Endodermal cell (in vitro differentiated cells): ENCODE measurements at regions not wholly inside any gene's neighbourhood (a gene's known extent, or its start where the extent isn't known, plus 50 kb on each side); places are given as distances from the start of the nearest gene placed in this dataset.

Source experiments
- DNase-seq: peaks from one replicate; pipeline ENCODE4 v3.0.0-alpha.2; 2017
- H3K27ac ChIP-seq: 2 replicates; pipeline ENCODE4 v1.5.1; 2013; ENCODE audit warnings: mild to moderate bottlenecking, low read depth, low read length, moderate library complexity
- H3K27me3 ChIP-seq: 2 replicates; pipeline ENCODE4 v1.6.1; 2013; ENCODE audit warnings: mild to moderate bottlenecking, low read length, moderate library complexity; ENCODE audit not compliant: insufficient read depth, control insufficient read depth, poor library complexity, severe bottlenecking
- H3K36me3 ChIP-seq: 2 replicates; pipeline ENCODE4 v1.7.0; 2013; ENCODE audit warnings: mild to moderate bottlenecking, low read length, moderate library complexity; ENCODE audit not compliant: control insufficient read depth, insufficient read depth
- H3K4me1 ChIP-seq: one replicate; pipeline ENCODE4 v1.7.0; 2013; ENCODE audit warnings: low read length; ENCODE audit not compliant: control insufficient read depth, insufficient read depth
- H3K4me3 ChIP-seq: 2 replicates; pipeline ENCODE4 v1.5.1; 2013; ENCODE audit warnings: mild to moderate bottlenecking, low read length, moderate library complexity
- H3K9ac ChIP-seq: 2 replicates; pipeline ENCODE4 v1.6.1; 2013; ENCODE audit warnings: mild to moderate bottlenecking, low read length, moderate library complexity; ENCODE audit not compliant: poor library complexity, severe bottlenecking; ENCODE audit errors: extremely low read depth
- H3K9me3 ChIP-seq: 2 replicates; pipeline ENCODE4 v1.6.1; 2013; ENCODE audit warnings: mild to moderate bottlenecking, low read length, moderate library complexity; ENCODE audit not compliant: control insufficient read depth
- H3K27ac Mint-ChIP-seq: 2 replicates; pipeline ENCODE4 v1.8.0; 2020; ENCODE audit warnings: mixed read lengths
- H3K27me3 Mint-ChIP-seq: 2 replicates; pipeline ENCODE4 v1.8.0; 2021; ENCODE audit warnings: mild to moderate bottlenecking, mixed read lengths; ENCODE audit not compliant: insufficient read depth
- H3K36me3 Mint-ChIP-seq: 2 replicates; pipeline ENCODE4 v1.8.0; 2020; ENCODE audit warnings: low read depth, mixed read lengths
- H3K4me1 Mint-ChIP-seq: 2 replicates; pipeline ENCODE4 v1.8.0; 2020; ENCODE audit warnings: mixed read lengths
- H3K4me3 Mint-ChIP-seq: 2 replicates; pipeline ENCODE4 v1.8.0; 2020; ENCODE audit warnings: mild to moderate bottlenecking, moderate library complexity, mixed read lengths
- H3K9me3 Mint-ChIP-seq: 2 replicates; pipeline ENCODE4 v1.8.0; 2020; ENCODE audit warnings: mild to moderate bottlenecking, mixed read lengths
- CTCF ChIP-seq: fragments of 200-600 bp; sonication (generic); conservative IDR thresholded peaks from 2 replicates; pipeline ENCODE4 v1.5.0; 2021; ENCODE audit warnings: antibody characterized with exemption, mild to moderate bottlenecking
- WGBS, 2 experiments: methylation state at CpG; one replicate each; pipeline versions ENCODE4 v1.1.5 to v1.1.7; 2013; ENCODE audit warnings: missing lambda C conversion rate in 2 of 2, mixed read lengths in 1 of 2; ENCODE audit not compliant: insufficient coverage in 1 of 2, insufficient read length in 1 of 2; 5-methylcytosine and 5-hydroxymethylcytosine counted together

GRCh38 chr10:88083597-88083989, 220.2 kb downstream of the PTEN start:
- Histone ChIP-seq H3K9me3 (no peaks in the 10 kb centered on the region), H3K36me3 (no peaks in the 10 kb centered on the region), H3K4me1 (no peaks in the 10 kb centered on the region), H3K9ac (no peak overlapping the region), H3K4me3 (no peak overlapping the region), H3K27ac (no peak overlapping the region), H3K27me3 (no peaks in the 10 kb centered on the region)
- Mint-ChIP-seq H3K27ac (no peak overlapping the region), H3K27me3 (no peaks in the 10 kb centered on the region), H3K36me3 (no peaks in the 10 kb centered on the region), H3K9me3 (no peaks in the 10 kb centered on the region), H3K4me3 (no peak overlapping the region), H3K4me1 (peaks cover 10% of the 10 kb centered on the region)
- DNase-seq, result no peak
- 83 to 93% methylated on average over 7 of the region's 7 CpGs for WGBS, 2 experiments
- no peak for TF ChIP-seq CTCF

GRCh38 chr10:88086187-88086960, 222.9 kb downstream of the PTEN start:
- no peak overlapping the region for H3K4me3 Mint-ChIP-seq
- DNase-seq, result no peak
- Histone ChIP-seq H3K9me3 (no peaks in the 10 kb centered on the region), H3K4me3 (no peak overlapping the region), H3K27me3 (no peaks in the 10 kb centered on the region), H3K4me1 (no peaks in the 10 kb centered on the region), H3K36me3 (no peaks in the 10 kb centered on the region), H3K9ac (no peak overlapping the region), H3K27ac (no peak overlapping the region)
- 92 to 96% methylated on average over 8 to 9 of the region's 9 CpGs for WGBS, 2 experiments
- H3K36me3 Mint-ChIP-seq, result no peaks in the 10 kb centered on the region
- no peaks in the 10 kb centered on the region for H3K27me3 Mint-ChIP-seq
- H3K4me1 Mint-ChIP-seq, result peaks cover 3% of the 10 kb centered on the region
- no peak for TF ChIP-seq CTCF
- no peaks in the 10 kb centered on the region for H3K9me3 Mint-ChIP-seq
- no peak overlapping the region for H3K27ac Mint-ChIP-seq

GRCh38 chr10:88088441-88089340, 225.3 kb downstream of the PTEN start:
- 97 to 100% methylated on average over 2 to 9 of the region's 9 CpGs for WGBS, 2 experiments
- no peak overlapping the region for H3K27ac Mint-ChIP-seq
- no peak for DNase-seq
- H3K9ac ChIP-seq, result no peak overlapping the region
- no peak for TF ChIP-seq CTCF
- H3K4me3 ChIP-seq, result no peak overlapping the region
- no peaks in the 10 kb centered on the region for H3K27me3 Mint-ChIP-seq
- H3K36me3 ChIP-seq, result no peaks in the 10 kb centered on the region
- no peak overlapping the region for H3K4me3 Mint-ChIP-seq
- no peak overlapping the region for H3K27ac ChIP-seq
- no peaks in the 10 kb centered on the region for H3K9me3 Mint-ChIP-seq
- H3K4me1 ChIP-seq, result no peaks in the 10 kb centered on the region
- H3K27me3 ChIP-seq, result no peaks in the 10 kb centered on the region
- no peaks in the 10 kb centered on the region for H3K36me3 Mint-ChIP-seq
- H3K4me1 Mint-ChIP-seq, result no peaks in the 10 kb centered on the region
- no peaks in the 10 kb centered on the region for H3K9me3 ChIP-seq
